HG03135 (cell line): ENCODE measurements at regions not wholly inside any gene's neighbourhood (a gene's known extent, or its start where the extent isn't known, plus 50 kb on each side); places are given as distances from the start of the nearest gene placed in this dataset.
"Not testable (repeated sequence)": the region's sequence is repeated elsewhere in the genome, so short reads cannot be mapped to it uniquely, and the experiment has no call there.

ENCODE experiments used
- ATAC-seq: cut with Tn5 transposase; IDR thresholded peaks from one replicate; pipeline ENCODE4 v1.9.1; 2021; ENCODE audit warnings: mild to moderate bottlenecking, moderate library complexity; ENCODE audit not compliant: unreplicated experiment

DNA sequence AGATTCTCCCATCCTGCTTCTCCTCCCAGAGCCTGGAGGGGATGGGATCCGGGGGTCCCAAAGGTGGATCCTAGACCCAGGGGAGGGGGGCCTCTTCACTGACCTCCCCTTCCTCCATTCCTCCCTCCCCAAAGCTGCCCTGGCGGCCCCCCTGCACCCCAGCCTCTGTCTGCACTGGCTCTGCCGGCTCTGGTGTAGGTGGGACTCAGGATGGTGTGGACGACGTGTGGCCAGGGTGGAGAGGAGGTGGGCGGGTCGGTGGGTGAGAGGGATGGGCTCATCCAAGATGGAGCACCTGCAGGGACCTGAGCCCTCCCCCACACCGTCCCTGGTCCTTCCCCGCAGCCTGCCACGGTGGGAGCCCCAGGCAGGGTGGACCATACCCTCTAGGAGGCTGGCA is 355.6 kb downstream of the TMEM121 start:
- ATAC-seq = not testable (repeated sequence)

DNA sequence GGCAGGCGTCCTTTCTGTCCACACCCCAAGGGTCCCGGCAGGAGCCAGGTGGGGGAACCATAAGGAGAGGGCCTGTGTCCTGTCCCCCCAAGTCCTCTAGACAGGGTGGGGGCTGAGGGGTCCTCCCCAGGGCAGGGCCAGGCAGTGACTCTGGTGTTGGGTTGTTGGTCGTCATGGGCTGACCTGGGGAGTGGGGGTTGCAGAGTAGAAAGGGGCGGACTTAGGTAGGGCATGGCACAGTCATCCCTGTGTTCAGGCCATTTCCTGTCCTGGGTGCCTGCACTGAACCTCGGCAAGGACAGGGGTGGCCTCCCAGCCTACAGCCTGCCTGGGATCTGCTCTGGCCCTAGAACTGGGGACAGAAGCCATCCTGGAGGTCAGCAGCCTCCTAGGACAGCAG is 356.2 kb downstream of the TMEM121 start:
- ATAC-seq = no peak

DNA sequence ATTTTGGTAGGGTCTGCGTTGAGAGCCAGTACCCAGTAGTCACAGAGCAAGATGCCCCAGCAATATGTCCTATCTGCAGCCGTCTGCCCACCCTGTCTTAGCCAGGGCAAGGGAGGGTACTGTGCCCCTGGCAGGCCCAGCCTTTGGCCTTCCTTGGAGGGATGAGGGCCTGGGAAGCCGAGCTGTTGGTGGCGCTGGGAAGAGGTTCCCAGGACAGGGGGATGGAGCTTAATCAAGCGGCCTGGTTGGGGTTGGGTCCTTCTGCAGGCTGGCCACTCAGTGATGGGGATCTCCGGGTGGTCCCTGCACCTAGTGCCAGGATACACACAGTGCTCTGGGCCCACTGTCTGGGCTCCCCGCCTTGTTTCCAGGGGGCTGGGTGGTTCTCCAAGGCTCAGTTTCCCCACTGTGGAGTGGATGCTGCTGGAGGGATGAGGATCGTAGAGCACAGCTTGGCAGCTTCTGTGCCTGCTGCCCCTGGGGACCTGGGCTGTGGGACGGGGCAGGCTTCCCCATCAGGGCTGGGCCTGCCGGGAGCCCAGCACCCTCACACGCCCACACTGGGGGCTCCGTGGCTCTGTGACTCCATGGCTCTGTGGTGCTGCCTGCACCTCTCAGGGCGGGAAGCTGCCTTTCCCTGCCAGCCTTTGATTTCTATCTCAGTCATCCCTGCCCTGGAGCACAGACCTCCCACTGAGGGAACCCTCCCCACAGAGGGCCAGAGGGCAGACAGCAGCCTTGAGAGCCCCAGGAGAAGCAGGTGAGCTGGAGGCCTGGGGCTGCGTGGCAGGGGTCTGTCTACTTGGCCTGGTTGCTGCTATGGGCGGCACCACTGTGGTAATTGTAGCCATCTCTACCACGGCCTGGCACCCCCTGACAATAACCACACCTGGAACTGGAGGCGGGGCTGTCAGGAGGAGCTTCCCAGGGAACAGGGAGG is 357.0 kb downstream of the TMEM121 start:
- ATAC-seq = no peak

DNA sequence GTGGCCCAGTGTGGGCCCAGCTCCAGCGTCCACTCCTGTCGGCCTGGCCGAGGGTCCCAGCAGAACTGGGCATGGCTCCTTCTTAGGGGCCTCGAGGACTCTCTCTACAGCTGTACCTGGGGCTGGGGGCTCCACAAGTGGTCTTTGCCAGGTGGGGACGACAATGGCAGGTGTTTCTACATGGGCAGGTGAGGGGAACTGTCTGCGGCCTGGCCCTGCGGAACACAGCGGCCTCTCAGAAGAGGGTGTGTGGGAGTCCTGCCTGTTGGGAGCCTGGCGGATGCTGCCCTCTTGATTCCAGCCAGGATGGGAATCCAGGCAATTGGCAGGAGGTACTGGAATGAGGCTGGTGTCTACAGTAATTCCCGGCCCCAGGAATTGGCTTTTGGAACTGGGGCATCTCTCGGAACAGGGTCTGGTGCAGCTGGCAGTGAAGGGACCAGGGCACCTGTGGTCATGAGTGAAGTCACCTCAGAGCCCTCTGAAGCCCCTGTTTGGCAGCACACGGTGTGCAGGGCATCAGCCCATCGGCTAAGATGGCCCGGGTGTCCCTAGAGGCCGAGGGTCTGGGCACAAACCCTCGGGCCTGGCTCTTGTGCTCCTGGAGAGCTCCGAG is 357.9 kb downstream of the TMEM121 start:
- not testable (repeated sequence) for ATAC-seq

DNA sequence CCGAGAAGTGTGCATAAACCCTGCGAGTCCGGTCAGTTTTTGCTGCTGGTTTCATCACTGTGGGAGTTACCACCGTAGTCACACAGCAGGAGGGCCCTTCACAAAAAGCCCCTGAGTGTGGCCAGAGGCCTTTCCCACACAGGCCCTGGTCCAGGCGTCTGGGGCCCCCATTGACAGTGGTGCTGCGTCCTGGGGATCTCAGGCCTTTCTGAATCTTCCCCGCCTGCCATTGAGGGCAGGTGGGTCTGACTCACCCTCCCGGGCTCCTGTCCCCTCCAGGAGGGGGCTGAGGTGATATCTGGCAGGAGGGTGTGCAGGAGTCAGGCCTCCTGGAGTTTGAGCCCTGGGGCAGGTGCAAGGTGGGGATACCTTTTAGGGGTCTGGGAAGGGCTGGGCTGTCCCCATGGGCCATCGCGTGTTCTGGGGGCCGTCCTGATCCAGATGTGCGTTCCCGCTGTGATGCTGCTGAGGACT is 358.5 kb downstream of the TMEM121 start:
- ATAC-seq = no peak

DNA sequence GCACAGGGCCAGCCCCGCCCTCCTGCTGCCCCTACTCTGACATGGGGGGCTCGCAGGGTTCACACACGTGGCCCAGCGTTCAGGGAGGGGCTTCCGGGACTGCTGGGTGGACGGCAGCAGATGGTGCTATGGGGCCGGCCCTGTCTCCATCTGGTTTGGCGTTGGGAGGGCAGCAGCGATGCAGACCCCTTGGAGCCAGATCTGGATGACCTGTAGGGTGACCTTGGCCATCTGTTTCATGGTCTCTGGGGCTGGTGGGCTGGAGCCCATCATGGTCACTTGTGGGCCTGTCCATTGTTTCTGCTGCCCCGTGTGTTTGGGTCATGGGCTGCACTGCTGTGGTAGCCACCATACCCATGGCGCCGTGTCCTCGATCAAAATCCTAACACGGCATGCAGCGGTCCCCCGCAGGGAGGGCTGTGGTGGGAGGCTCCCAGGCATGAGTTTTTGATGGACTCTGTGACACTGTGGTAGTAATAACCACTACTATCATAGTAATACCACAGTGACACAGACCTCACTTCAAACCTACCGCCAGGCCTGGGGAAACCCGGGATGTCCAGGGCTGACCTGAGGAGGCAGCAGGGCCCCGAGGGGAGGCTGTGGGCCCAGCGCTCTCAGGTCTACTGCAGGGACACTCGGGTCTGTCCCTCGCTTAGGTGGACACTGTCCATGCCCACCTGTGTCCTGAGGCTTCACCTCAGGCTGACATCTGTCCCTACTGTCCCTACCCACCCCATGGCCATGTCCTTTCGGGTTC is 359.4 kb downstream of the TMEM121 start:
- no peak for ATAC-seq

DNA sequence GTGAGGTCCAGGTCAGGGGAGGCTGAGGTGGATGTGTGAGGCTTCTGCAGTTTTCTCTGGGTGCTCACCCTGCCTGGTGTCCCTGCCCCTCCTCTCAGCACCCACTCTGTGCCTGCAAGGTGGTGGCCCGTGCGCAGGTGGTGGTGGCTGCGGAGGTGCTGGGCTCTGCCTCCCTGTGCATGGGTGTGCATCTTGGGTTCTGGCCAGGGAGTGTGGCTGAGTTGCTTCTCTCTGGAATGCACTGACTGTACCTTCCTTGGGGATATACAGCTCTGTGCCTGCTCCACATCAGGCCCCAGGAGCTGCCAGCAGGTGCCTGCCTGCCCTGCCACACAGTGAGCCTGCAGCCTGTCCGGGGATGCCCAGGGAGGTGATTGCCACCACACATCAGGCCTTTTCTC is 360.4 kb downstream of the TMEM121 start:
- not testable (repeated sequence) for ATAC-seq

DNA sequence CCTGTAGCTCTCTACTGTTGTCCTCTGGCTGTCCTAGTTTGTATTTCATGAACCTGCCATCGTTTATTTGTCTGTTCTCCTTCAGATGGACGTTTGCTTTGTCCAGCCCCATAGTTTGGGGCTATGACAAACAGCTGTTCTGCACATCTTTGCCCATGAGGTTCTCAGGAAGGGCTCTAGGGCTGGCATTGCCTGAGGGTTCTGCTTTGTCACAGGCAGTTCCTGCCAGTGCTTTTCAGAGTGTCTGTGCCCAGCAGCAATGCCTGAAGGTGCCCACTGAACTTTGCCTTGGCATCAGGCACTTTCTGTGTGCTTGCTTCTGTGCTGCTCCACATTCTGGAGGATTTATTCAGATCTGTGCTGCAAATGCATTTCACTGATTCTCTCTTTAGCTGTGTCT is 361.3 kb downstream of the TMEM121 start:
- ATAC-seq = no peak

DNA sequence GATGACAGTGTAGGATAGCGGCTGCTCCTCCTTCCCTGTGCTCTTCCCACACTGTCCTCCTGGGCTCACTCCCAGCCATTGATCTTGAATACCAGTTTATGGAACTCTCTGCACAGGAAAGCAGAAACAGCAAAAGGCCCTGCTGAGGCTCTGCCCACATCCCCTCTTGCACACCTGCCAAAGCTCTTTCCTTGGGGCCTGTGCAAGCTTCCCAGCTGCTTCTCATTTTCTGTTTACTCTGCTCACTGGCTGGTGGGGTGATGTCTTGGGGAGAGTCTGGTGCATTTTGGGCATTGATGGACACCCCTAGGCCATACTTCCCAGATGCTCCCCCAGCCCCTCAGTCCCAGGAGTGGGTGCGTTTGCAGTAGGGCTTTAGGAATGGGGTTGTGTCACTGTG is 361.8 kb downstream of the TMEM121 start:
- no peak for ATAC-seq

DNA sequence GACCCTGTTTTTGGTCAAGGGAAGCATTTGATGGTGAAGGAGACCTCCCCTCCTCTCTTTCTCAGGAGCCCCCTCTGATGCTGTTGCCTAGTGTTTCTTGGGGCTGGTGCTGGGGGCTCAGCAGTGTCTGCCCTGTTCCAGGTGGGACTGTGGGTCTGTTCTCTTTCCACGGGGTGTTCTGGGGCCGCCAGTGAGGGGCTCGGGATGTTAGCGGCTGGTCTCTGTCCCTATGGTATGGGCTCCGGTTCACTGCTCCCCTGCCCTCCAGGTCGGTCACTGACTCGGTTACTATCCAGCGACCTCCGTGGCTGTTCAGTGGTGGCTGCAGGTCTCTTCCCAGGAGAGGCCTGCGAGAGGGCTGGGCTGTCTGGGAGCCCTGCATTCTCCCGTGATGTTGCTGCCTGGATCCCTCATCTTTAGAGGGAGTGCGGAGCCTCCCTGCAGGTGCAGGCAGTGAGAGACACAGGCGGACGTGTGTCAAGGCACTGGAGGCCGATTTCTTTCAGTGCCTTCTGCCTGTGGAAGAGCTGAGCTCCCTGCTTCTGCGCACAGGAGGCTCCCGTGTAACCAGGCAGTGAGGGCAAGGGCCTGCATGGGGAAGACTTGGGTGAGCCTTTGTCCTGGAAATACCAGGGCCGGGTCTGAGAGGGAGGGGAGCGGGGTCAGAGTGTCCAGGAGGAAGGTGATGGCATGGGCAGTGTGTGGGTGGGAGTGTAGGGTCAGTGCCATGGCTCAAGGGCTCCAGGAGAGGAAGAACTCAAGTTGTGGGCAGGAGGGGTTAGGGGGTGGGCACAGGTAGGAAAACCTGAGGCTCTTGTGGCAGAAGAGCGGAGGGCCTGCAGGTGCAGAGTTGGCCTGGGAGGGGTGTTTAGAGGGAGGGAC is 362.6 kb downstream of the TMEM121 start:
- ATAC-seq = no peak

DNA sequence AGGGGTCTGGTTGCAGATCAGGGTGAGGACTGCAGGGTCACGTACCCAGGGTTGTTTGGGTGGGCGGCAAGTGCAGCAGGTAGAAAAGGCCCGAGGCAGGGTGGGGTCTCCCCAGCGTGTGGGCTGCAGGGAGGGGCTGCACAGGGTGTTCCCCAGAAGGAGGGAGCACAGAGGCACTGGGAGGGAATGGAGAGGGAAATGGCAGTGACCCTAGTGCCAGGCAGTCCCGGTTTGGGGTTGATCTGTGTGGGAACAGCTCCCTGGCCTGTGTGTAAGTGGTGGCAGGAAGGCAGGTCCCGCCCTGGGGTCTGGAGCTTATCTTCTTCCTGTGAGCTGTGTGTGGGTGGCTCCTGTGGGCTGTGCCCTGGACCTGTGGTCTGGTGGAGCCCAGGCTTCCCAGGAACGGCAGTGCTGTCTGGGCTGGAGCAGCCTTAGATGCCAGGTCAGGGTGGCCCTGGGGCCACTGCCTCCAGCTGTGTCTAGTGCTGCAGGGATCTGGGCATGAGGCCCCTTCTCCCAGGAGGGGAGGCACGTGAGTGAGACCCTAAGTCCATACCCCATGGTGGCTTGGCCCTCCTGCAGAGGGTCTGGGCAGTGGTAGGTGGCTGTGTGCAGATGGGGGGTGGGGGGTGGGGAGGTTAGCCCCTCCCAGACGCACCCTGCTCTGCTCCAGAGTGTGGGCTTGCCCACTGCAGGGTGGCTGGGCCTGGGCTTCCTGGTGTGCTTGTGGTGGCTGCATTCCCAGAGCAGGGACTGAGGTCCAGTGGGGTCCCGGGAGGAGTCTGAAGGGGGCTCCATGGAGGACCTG is 363.5 kb downstream of the TMEM121 start:
- no peak for ATAC-seq

DNA sequence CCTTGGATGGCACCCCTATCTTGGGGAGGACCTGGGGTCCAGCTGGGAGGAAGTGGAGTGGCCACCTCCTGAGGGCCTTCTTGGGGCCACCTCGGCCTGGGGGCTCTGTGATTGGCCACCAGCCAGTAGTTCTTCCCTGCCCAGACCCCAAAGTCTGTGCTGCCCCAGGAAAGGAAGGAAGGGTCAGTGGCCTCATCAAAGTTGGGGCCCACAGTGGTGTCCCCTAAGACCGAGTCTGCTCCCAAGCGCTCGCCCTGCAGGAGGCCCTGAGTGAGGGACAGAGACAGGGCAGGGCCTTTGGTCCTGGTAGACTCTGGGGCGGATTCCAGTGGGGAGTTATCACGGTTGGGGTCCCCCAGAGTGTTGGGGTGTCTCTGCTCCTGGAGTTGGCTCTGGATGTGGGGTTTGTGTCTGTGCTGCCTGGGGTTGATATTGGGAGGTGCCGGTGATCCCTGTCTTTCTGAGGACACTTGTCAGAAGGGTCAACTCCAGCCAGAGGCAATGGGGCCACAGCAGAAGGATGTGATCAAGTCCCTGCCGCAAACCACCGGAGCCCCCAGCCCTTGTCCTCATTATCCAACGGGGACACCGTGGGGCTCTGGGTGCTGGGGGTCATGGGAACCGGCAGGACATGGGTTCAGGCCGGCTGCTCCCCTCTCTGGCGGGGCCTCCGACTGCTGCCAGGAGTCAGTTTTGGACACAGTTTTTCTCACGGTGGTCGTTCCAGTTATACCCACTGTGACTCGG is 364.3 kb downstream of the TMEM121 start:
- no peak for ATAC-seq

DNA sequence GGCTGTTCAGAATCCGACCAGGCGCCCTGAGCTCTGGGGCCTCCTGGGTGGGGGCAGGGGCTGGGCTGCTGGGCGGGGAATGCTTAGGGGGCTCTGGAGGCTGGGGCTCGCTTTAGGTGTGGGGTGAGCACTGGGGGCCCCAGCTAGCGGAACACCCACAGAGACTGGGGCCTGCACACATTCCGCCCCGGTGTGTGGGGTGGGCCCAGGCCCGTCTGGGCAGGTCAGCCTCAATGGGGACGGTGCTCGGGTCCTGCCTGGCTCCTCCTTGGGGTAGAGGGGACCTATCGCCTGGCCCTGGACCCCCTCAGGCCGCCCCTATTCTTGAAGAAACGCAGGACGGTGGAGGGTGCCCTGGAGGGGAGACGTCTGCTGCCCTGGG is 364.8 kb downstream of the TMEM121 start:
- ATAC-seq = no peak

DNA sequence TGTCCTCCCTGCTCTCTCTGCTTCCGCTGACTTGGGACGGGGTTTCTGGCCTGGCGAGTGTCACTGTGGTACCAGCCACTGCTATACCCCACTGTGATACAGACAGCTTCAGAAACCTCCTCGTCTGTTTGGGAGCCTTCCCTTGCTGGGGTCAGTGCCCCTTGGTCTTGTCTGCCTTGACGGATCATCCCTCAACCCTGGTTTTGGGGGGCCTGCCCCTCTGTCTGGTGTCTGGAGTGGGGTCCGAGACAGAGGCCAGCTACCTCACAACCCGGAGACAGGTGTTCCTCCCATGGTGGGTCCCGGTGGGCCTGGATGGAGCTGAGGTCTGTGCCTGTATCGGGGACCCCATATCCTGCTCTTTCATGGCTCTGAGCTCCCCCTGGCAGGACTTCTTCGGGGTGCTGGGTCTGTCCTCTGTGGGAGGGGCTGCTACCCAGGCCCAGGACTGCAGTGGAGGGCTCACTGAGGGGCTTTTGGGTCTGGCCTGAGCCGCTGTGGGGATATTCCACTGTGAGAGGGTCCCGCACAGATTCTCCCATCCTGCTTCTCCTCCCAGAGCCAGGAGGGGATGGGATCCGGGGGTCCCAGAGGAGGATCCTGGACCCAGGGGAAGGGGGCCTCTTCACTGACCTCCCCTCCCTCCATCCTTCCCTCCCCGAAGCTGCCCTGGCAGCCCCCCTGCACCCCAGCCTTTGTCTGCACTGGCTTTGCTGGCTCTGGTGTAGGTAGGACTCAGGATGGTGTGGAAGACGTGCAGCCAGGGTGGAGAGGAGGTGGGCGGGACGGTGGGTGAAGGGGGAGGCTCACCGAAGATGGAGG is 365.5 kb downstream of the TMEM121 start:
- no peak for ATAC-seq

DNA sequence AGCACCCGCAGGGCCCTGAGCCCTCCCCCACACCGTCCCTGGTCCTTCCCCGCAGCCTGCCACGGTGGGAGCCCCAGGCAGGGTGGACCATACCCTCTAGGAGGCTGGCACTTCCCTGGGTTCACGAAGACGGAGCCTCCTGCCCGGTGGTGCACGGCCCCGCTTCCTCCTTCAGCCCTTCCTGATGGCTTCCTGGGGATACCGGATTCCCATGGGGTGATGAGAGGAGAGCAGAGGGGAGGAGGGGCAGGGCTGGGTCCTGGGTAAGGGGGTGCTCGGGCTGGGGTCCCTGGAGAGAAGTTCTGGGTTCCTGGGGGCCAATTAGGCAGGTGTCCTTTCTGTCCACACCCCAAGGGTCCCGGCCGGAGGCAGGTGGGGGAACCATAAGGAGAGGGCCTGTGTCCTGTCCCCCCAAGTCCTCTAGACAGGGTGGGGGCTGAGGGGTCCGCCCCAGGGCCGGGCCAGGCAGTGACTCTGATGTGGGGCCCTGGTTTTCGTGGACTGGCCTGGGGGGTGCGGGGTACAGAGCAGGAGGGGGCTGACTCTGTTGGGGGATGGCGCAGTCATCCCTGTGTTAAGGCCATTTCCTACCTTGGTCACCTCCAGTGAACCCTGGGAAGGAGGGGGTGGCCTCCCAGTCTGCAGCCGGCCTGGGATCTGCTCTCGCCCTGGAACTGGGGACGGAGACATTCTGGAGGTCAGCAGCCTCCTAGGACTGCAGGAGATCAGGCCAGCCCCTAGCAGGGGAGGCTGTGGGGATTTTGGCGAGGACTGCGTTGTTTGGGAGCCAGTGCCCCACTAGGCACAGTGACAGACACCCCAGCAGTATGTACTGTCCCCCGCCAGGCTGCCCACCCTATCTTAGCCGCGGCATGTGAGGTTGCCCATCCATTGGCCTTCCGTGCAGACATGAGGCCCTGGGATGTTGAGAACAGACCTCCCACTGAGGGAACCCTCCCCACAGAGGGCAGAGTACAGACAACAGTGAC is 366.4 kb downstream of the TMEM121 start:
- not testable (repeated sequence) for ATAC-seq

DNA sequence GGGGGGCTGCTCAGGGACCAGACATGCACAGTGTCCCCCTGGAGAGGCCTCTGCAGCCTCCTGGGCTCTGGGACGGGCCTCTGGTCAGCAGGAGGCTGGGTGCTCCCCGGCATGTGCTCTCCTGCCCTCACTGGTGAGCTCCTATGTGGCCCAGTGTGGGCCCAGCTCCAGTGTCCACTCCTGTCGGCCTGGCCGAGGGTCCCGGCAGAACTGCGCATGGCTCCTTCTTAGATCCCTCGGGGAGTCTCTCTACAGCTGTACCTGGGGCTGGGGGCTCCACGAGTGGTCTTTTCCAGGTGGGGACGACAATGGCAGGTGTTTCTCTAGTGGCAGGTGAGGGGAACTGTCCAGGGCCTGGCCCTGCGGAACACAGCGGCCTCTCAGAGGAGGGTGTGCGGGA is 367.3 kb downstream of the TMEM121 start:
- not testable (repeated sequence) for ATAC-seq
